Liver (tissue), 8 donors: ENCODE measurements at regions not wholly inside any gene's neighbourhood (a gene's known extent, or its start where the extent isn't known, plus 50 kb on each side); places are given as distances from the start of the nearest gene placed in this dataset.

ENCODE experiments used
- DNase-seq: peaks from one replicate; pipeline ENCODE4 v3.0.0-alpha.2; 2017; ENCODE audit warnings: low spot score
- H3K27ac ChIP-seq, 2 donors: one replicate each; pipeline ENCODE4 v1.7.0; 2013; ENCODE audit warnings: inconsistent platforms in 2 of 2, low read length in 2 of 2, control low read depth in 1 of 2, low read depth in 1 of 2, mild to moderate bottlenecking in 1 of 2
- H3K27me3 ChIP-seq, 4 donors: one replicate each; pipeline versions ENCODE4 v1.6.1 to v1.7.0; 2013; ENCODE audit warnings: low read length in 3 of 4, inconsistent platforms in 1 of 4, mild to moderate bottlenecking in 1 of 4, moderate library complexity in 1 of 4; ENCODE audit not compliant: control insufficient read depth in 4 of 4, insufficient read depth in 4 of 4
- H3K36me3 ChIP-seq, 4 donors: one replicate each; pipeline versions ENCODE4 v1.6.1 to v1.7.0; 2013; ENCODE audit warnings: low read length in 3 of 4, mild to moderate bottlenecking in 3 of 4, low read depth in 1 of 4, moderate library complexity in 1 of 4; ENCODE audit not compliant: control insufficient read depth in 4 of 4, insufficient read depth in 3 of 4
- H3K4me1 ChIP-seq, 4 donors: one replicate each; pipeline versions ENCODE4 v1.6.1 to v1.7.0; 2013; ENCODE audit warnings: low read length in 3 of 4, mild to moderate bottlenecking in 3 of 4, moderate library complexity in 1 of 4; ENCODE audit not compliant: control insufficient read depth in 4 of 4, insufficient read depth in 4 of 4
- H3K4me3 ChIP-seq, 3 donors: one replicate each; pipeline versions ENCODE4 v1.6.1 to v1.7.0; 2013; ENCODE audit warnings: low read length in 3 of 3, control low read depth in 1 of 3, low read depth in 1 of 3, mild to moderate bottlenecking in 1 of 3
- H3K9ac ChIP-seq, 2 donors: one replicate each; pipeline ENCODE4 v1.7.0; 2013; ENCODE audit warnings: low read length in 2 of 2, mild to moderate bottlenecking in 2 of 2, moderate library complexity in 2 of 2, control low read depth in 1 of 2, low read depth in 1 of 2
- H3K9me3 ChIP-seq, 4 donors: one replicate each; pipeline versions ENCODE4 v1.6.1 to v1.7.0; 2013; ENCODE audit warnings: low read length in 3 of 4; ENCODE audit not compliant: control insufficient read depth in 4 of 4
- EGR1 ChIP-seq, 2 donors: IDR thresholded peaks; 2 replicates each; pipeline ENCODE4 v1.6.1; 2016 to 2018; ENCODE audit warnings: antibody characterized with exemption in 2 of 2, low read depth in 2 of 2
- FOXA1 ChIP-seq: IDR thresholded peaks from 2 replicates; pipeline ENCODE4 v1.6.1; 2016; ENCODE audit warnings: antibody characterized with exemption
- FOXA2 ChIP-seq: IDR thresholded peaks from 2 replicates; pipeline ENCODE4 v1.6.1; 2016; ENCODE audit warnings: antibody characterized with exemption
- GABPA ChIP-seq, 2 donors: IDR thresholded peaks in 1 of 2; conservative IDR thresholded peaks in 1 of 2; 2 replicates each; pipeline ENCODE4 v1.6.1; 2016; ENCODE audit warnings: antibody characterized with exemption in 2 of 2, mild to moderate bottlenecking in 1 of 2, moderate library complexity in 1 of 2
- HNF4A ChIP-seq, 2 donors: conservative IDR thresholded peaks; 2 replicates each; pipeline ENCODE4 v1.6.1; 2016; ENCODE audit warnings: antibody characterized with exemption in 2 of 2, mild to moderate bottlenecking in 2 of 2
- HNF4G ChIP-seq: IDR thresholded peaks from 2 replicates; pipeline ENCODE4 v1.6.1; 2016; ENCODE audit warnings: antibody characterized with exemption
- JUND ChIP-seq, 2 donors: IDR thresholded peaks; 2 replicates each; pipeline ENCODE4 v1.6.1; 2016; ENCODE audit warnings: antibody characterized with exemption in 2 of 2
- NR2F2 ChIP-seq: IDR thresholded peaks from 2 replicates; pipeline ENCODE4 v1.6.1; 2016; ENCODE audit warnings: antibody characterized with exemption
- RAD21 ChIP-seq, 2 donors: IDR thresholded peaks; 2 replicates each; pipeline ENCODE4 v1.6.1; 2016; ENCODE audit warnings: antibody characterized with exemption in 2 of 2, mild to moderate bottlenecking in 2 of 2
- RXRA ChIP-seq, 2 donors: IDR thresholded peaks; 2 replicates each; pipeline ENCODE4 v1.6.1; 2017 to 2018; ENCODE audit warnings: antibody characterized with exemption in 2 of 2, mild to moderate bottlenecking in 1 of 2
- SP1 ChIP-seq: IDR thresholded peaks from 2 replicates; pipeline ENCODE4 v1.6.1; 2018; ENCODE audit warnings: antibody characterized with exemption, mild to moderate bottlenecking
- YY1 ChIP-seq: IDR thresholded peaks from 2 replicates; pipeline ENCODE4 v1.6.1; 2016; ENCODE audit warnings: antibody characterized with exemption, mild to moderate bottlenecking
- WGBS: extraction: QIAGEN DNeasy Blood & Tissue Kit; methylation state at CpG from one replicate; pipeline ENCODE4 v1.1.7; 2013; 5-methylcytosine and 5-hydroxymethylcytosine counted together
- TF ChIP-seq, protein P1 (sequence below): fragments of 150-350 bp; IDR thresholded peaks from 2 replicates; pipeline ENCODE4 v1.5.1; 2017; ENCODE audit warnings: improper control_type of control experiment, low read depth, low read length; ENCODE audit not compliant: missing input control
- TF ChIP-seq, protein P2 (sequence below): IDR thresholded peaks from 2 replicates; pipeline ENCODE4 v1.6.1; 2016; ENCODE audit warnings: antibody characterized with exemption
- TF ChIP-seq, protein P3 (sequence below): IDR thresholded peaks from 2 replicates; pipeline ENCODE4 v1.6.1; 2016; ENCODE audit warnings: antibody characterized with exemption
- donor health status: healthy.
- donor health status: healthy.
- donor health status: healthy.
- donor health status: healthy.
- donor health status: healthy.

DNA sequence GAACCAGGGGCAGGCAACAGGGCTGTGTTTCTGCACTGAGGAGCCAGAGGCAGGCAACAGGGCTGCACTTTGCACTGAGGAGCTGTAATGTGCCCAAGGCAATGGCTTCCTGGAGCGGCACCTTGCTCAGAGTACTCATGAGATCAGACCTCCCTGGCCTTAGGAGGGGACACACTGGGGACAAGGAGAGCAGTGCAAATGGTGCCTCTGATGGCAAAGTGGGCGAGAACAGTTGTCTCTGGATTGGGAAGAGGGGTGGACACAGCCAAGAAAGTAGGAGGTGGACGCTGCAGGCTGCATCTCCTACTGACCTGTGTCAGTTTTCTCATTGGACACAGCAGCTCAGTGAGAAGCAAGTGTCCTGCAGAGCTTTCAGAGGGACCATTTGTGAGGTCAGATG is 1443.3 kb downstream of the TBC1D22A start:
- TF ChIP-seq, protein P1, sequence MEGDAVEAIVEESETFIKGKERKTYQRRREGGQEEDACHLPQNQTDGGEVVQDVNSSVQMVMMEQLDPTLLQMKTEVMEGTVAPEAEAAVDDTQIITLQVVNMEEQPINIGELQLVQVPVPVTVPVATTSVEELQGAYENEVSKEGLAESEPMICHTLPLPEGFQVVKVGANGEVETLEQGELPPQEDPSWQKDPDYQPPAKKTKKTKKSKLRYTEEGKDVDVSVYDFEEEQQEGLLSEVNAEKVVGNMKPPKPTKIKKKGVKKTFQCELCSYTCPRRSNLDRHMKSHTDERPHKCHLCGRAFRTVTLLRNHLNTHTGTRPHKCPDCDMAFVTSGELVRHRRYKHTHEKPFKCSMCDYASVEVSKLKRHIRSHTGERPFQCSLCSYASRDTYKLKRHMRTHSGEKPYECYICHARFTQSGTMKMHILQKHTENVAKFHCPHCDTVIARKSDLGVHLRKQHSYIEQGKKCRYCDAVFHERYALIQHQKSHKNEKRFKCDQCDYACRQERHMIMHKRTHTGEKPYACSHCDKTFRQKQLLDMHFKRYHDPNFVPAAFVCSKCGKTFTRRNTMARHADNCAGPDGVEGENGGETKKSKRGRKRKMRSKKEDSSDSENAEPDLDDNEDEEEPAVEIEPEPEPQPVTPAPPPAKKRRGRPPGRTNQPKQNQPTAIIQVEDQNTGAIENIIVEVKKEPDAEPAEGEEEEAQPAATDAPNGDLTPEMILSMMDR = no peak
- TF ChIP-seq, protein P2, sequence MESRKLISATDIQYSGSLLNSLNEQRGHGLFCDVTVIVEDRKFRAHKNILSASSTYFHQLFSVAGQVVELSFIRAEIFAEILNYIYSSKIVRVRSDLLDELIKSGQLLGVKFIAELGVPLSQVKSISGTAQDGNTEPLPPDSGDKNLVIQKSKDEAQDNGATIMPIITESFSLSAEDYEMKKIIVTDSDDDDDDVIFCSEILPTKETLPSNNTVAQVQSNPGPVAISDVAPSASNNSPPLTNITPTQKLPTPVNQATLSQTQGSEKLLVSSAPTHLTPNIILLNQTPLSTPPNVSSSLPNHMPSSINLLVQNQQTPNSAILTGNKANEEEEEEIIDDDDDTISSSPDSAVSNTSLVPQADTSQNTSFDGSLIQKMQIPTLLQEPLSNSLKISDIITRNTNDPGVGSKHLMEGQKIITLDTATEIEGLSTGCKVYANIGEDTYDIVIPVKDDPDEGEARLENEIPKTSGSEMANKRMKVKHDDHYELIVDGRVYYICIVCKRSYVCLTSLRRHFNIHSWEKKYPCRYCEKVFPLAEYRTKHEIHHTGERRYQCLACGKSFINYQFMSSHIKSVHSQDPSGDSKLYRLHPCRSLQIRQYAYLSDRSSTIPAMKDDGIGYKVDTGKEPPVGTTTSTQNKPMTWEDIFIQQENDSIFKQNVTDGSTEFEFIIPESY = no peak
- TF ChIP-seq JUND (IDR thresholded peaks at IDR 0.05) (no peak), FOXA1 (no peak), GABPA (IDR thresholded peaks at IDR 0.05 in 1 of 2, conservative IDR thresholded peaks at IDR 0.05 in 1 of 2) (no peak), RXRA (IDR thresholded peaks at IDR 0.05) (no peak), HNF4G (no peak), HNF4A (conservative IDR thresholded peaks at IDR 0.05) (no peak), NR2F2 (no peak), SP1 (no peak), RAD21 (IDR thresholded peaks at IDR 0.05) (no peak), FOXA2 (no peak)
- TF ChIP-seq, protein P3, sequence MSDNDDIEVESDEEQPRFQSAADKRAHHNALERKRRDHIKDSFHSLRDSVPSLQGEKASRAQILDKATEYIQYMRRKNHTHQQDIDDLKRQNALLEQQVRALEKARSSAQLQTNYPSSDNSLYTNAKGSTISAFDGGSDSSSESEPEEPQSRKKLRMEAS = no peak
- H3K27me3 ChIP-seq = no peaks in the 10 kb centered on the region
- no peak overlapping the region for H3K27ac ChIP-seq
- DNase-seq = peak; percentile 23
- no peak overlapping the region for H3K9ac ChIP-seq
- no peaks in the 10 kb centered on the region for H3K36me3 ChIP-seq
- 66% methylated on average over 3 of the region's 3 CpGs for WGBS
- no peaks in the 10 kb centered on the region for H3K9me3 ChIP-seq
- no peak overlapping the region for H3K4me3 ChIP-seq
- H3K4me1 ChIP-seq = no peaks in the 10 kb centered on the region

DNA sequence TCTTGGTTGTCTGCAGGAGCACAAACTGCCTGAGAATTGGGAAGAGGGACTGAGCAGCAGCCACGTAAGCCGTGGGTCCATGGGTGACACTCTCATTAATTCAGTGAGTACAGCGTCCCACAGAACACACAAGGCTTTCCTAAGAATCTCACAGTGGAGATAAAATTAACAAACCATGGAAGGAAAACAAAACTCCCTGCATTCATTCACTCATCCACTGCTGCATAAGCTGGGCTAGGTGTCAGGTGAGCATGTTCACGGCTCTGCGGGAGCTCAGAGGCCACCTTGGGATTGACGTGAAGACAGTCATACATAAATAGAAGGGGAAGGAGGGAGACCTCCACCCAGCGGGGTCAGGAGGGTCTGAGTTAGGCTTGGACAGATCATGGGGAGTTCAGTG is 1442.7 kb downstream of the TBC1D22A start:
- H3K36me3 ChIP-seq = no peaks in the 10 kb centered on the region
- 75% methylated on average over 7 of the region's 7 CpGs for WGBS
- no peaks in the 10 kb centered on the region for H3K9me3 ChIP-seq
- H3K27ac ChIP-seq = no peak overlapping the region
- no peaks in the 10 kb centered on the region for H3K4me1 ChIP-seq
- no peak for DNase-seq
- TF ChIP-seq RAD21 (IDR thresholded peaks at IDR 0.05) = no peak
- no peak for TF ChIP-seq EGR1 (IDR thresholded peaks at IDR 0.05; ENCODE audit: low read depth in 2 of 2)
- TF ChIP-seq, protein P2 = no peak
- TF ChIP-seq FOXA1 = no peak
- no peak for TF ChIP-seq NR2F2
- TF ChIP-seq YY1 = no peak
- TF ChIP-seq RXRA (IDR thresholded peaks at IDR 0.05) = no peak
- TF ChIP-seq, protein P3 = no peak
- TF ChIP-seq HNF4A (conservative IDR thresholded peaks at IDR 0.05) = no peak
- H3K4me3 ChIP-seq = no peak overlapping the region
- no peak overlapping the region for H3K9ac ChIP-seq
- H3K27me3 ChIP-seq = no peaks in the 10 kb centered on the region
